C1 segment of cervical spinal cord (tissue), 14 donors: ENCODE measurements at regions not wholly inside any gene's neighbourhood (a gene's known extent, or its start where the extent isn't known, plus 50 kb on each side); places are given as distances from the start of the nearest gene placed in this dataset.

Experiments used
- DNase-seq, 14 donors: peaks; one replicate each; lab custom pipeline; 2025; lab: John Stamatoyannopoulos, UW

DNA sequence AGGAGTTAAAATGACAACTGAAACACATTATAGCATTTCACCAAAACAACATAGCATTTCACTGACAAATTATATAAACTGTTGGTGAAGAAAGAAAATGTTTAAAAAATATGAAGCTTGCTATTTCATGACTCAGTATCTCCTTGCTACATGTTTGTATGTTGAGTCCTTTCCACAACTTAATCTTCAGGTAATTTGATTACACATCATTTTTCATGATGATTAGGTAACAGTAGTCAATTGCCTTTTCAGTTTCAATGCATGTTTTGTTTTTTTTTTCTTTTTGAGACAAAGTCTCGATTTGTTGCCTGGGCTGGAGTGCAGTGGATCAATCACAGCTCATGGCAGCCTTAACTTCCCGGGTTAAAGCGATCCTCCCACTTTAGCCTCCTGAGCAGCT is 177.8 kb upstream of the PMFBP1 start:
- no peak for DNase-seq

DNA sequence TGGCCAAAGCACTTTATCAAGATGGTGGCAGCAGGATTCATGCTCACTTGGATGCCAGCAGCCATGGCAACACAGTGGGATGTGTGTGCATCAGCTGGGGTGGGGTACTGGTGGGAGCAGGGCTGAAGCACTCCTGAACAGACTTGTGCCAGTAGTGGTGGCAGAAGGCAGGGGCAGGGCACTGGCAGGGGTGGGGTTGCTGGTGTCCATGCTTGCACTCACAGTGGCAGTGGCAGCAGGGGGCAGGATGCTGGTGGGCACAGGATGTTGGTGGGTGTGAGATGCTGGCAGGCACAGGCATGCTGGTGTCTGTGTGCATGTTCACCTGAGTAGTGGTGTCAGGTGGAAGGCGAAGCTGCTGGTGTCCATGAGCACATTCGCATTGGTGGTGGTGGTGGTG is 161.0 kb upstream of the PMFBP1 start:
- DNase-seq: no peak

DNA sequence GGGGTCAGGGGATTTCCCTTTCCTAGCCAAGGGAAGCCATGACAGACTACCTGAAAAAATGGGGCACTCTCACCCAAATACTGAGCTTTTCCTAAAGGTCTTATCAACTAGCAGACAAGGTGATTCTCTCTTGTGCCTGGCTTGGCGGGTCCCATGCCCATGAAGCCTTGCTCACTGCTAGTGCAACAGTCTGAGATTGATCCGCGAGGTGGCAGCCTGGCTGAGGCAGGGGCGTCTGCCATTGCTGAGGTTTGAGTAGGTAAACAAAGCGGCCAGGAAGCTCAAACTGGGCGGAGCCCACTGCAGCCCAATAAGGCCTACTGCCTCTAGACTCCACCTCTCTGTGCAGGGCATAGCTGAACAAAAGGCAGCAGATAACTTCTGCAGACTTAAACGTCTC is 152.6 kb upstream of the PMFBP1 start:
- no peak for DNase-seq

DNA sequence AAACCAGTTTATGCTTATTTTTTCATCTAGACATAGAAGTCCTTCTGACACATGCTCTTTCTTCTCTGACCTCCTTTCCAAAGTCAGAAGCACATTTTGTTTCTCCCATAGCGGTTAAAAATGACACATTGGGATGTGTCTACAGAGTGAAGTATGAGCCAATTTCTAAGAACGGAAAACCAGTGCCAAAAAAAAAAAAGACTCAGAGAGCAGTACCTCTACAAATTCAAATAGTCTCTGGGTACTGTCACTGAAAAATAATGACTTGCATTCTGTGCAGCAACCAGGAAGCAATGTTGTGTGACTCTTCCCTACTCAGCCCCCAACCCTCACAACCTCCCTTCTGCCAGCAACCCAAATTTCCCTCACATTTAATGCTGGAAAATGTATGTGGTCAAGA is 145.5 kb upstream of the PMFBP1 start:
- no peak for DNase-seq

DNA sequence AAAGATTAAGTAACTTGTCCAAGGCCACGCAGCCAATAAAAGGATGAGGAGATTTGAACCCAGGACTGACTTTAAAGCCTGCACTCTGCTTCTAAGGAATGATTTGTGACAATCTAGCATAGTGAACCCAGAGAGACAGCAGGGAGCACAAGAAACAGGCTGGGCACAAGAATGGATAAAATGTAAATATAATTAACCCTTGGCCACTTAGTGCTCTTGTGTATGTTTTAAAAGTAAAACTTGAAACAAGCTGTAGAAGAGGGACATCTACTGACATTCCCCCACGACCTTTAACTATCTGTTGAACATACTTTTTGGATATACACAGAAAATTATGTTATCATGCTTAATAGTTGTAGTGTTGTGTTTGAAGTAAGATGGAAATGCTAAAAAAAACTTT is 141.9 kb upstream of the PMFBP1 start:
- DNase-seq: no peak

GRCh38 chr16:72312828-72313227 is 140.9 kb upstream of the PMFBP1 start:
- peak in 2 of 14 donors; percentile 4 to 17 for DNase-seq

DNA sequence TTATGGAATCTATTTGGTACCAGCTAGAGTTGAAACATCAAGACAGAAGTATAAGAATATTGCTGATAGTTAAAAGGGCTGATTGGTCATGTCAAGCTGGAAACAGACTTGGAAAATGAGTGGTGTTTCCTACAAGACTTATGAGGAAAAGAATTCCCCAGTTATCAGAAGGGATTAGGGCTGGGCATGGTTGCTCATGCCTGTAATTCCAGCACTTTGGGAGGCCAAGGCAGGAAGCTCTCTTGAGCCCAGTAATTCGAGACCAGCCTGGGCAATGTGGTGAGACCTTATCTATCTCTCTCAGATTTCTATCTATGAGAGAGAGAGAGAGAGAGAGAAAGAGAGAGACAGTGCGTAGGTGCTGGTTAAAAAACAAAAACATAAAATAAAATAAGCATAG is 139.5 kb upstream of the PMFBP1 start:
- no peak for DNase-seq

GRCh38 chr16:72309001-72309400 is 137.0 kb upstream of the PMFBP1 start:
- no peak for DNase-seq

- DNase-seq: no peak
These were observed 136.4 kb upstream of the PMFBP1 start for GRCh38 chr16:72308396-72308795.

DNA sequence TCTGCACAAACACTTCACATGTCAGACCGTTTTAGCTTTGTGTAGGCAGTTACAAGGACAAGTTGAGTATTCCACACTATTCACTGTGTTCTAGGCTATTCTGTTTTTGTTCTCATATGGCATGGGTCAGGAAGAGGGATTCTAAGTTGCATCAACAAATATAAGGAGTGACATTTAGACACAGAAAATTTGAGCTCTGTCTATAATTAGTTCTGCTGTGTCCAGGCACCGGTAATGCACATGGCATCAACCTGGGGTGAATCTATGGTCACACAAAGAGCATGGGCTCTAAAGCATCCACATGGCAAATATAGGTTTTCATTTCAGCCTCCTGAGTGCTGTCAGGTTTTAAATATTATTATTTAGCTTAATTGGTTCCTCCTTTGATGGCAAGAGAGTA is 130.4 kb upstream of the PMFBP1 start:
- no peak for DNase-seq

GRCh38 chr16:72301523-72302236 is 129.7 kb upstream of the PMFBP1 start:
- no peak for DNase-seq

- no peak for DNase-seq
These were observed 128.9 kb upstream of the PMFBP1 start for GRCh38 chr16:72300892-72301291.

DNA sequence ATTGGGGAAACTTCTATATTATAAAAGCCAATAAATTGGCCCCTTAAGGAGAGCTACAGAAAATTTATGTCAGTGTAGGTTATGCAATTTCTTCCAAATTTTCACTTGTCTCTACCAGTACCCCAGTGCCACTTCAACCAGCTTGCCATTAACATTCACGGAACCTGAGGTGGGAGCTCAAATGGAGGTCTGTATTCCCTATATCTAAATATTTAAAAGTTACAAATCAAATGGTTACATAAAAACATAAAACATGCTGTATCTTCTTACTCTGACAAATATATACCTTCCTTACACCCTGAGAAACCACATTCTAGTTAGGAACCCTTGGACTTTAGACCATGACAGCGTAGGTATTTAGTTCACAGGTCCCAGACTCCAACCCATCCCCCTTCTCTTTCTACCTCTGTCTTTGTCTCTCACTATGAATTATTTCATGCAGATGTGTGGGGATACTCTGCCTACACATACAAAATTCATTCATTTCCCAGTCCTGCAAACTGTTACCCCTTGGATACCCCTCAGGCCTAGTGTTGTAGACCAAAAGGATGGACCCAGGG is 127.8 kb upstream of the PMFBP1 start:
- no peak for DNase-seq

GRCh38 chr16:72298961-72299360 is 127.0 kb upstream of the PMFBP1 start:
- DNase-seq: no peak

DNA sequence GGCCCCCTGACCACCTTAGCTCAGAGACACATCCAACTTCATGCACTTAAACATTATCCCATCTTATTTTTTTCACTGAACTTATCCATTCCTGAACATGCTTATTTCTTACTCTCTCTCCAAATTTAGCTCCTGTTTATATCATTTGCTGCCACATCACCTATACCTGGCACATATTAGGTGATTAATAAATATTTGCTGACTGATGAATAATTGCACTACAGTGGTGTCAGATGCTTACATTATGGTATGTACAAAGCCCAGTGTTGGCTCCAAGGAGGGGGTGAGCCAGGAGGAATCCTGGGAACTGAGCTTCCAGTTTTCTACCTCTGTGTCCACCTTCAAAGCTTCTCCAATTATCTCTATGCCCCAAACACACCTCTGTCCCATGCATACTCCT is 124.0 kb upstream of the PMFBP1 start:
- DNase-seq: no peak

DNA sequence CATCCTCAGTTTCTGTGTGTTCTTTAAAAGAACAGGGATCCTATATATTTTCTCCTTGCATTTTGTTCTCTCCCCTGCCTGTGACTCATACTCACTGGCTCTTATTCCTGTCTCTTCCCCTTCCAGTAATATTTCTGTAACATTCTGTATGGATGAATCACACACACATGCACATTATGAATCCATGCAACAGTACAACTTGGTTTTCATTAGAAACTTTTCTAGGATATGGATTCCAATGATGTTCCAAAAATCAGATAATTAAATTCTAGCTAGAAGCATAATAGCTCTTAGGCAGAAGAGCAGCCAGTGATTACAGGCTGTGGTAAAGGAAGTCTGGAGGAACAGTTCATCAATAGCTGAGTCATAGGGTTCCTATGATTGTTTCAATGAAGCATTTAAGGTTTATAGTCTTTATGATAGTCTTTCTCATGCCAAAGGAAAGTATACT is 119.6 kb upstream of the PMFBP1 start:
- DNase-seq: no peak

GRCh38 chr16:72291121-72291520 is 119.2 kb upstream of the PMFBP1 start:
- no peak for DNase-seq

- DNase-seq: no peak
These were observed 115.7 kb upstream of the PMFBP1 start for GRCh38 chr16:72287649-72288048.

DNA sequence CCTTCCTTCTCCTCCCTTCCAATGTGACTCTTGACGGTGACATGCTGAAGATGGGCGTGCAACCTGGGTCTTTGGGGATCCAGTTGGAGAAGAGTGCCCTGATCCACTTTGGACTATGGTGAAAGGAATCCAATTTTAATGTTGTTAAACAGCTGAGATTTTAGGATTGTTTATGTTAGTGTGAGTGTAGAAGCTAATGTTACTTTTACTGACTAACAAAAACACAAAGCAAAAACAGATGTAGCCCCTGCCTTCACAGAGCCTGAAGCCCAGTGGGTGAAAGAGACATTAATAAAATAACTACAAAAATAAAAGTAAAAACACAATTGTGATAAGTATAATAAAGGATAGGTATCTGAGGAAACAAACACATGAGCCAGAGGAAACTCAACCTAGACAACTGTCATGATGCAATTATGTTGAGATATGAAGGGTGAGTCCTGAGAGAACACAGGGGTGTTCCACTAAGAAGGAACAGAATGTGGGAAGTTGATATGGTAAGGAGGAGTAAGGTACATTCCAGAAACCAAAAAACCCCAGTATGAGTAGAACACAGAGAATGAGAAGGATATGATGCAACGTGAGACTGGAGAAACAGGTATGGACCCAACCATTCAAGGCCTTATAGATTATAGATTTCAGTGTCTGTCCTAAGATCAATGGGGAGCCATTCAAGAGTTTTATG is 115.1 kb upstream of the PMFBP1 start:
- no peak for DNase-seq

DNA sequence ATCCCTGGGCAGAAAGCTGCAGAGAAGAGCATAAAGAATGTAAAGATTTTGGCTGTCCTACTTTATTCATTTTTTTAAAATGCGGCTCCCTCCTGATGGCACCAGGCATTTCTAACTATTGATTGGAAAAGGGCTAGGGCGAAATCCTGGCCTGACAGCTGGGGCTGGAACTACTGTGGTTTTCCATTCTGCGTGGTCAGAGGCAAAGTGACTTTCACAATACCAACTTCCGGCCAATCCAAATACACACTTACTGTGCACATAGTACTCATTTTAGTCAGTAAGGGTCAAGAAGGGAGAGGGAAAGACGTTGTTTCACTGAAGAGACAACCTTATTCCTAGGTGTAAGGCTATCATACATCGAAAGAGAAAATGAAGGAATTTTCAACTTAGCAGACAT is 113.8 kb upstream of the PMFBP1 start:
- no peak for DNase-seq

- DNase-seq: no peak
These were observed 113.4 kb upstream of the PMFBP1 start for GRCh38 chr16:72285324-72285723.

- no peak for DNase-seq
These were observed 112.3 kb upstream of the PMFBP1 start for GRCh38 chr16:72284042-72284789.
